HCT116 (cell line): ENCODE measurements at regions not wholly inside any gene's neighbourhood (a gene's known extent, or its start where the extent isn't known, plus 50 kb on each side); places are given as distances from the start of the nearest gene placed in this dataset.

ENCODE experiments used
- ATAC-seq: fragments of 200-7000 bp; cut with Tn5 transposase; 2 replicates; pipeline ENCODE4 v1.9.1; 2020; ENCODE audit warnings: mild to moderate bottlenecking, moderate library complexity
- BruUV-seq: library from RNA; stranded (reverse); fragments of 400-500 nt; replicated peaks from 2 replicates; lab custom pipeline; 2021; lab: Mats Ljungman, UMichigan
- CTCF ChIA-PET: fragments of 300-600 bp; sonication (Branson Sonifier 250); formaldehyde crosslinking; loops from one replicate; lab custom pipeline; 2021; ENCODE audit warnings: antibody characterized with exemption; lab: Charles Lee
- POLR2A ChIA-PET: fragments of 300-600, 350-600 bp; sonication (Branson Sonifier 250); formaldehyde crosslinking; loops from one replicate; lab custom pipeline; 2021; ENCODE audit warnings: antibody characterized with exemption; lab: Charles Lee
- RAD21 ChIA-PET, 2 experiments: fragments of 300-600 bp; sonication (Branson Sonifier 250); formaldehyde crosslinking; loops; one replicate each; lab custom pipeline; 2023; ENCODE audit warnings: low total read pairs in 2 of 2; ENCODE audit not compliant: uncharacterized antibody in 2 of 2, unreplicated experiment in 2 of 2, low non-redundant PET in 1 of 2; lab: Charles Lee
- DNase-seq: peaks from one replicate; pipeline ENCODE4 v3.0.0-alpha.2; 2010; ENCODE audit warnings: low read depth, low spot score
- H2AFZ ChIP-seq: fragments of 200-600 bp; shearing (Covaris generic), sonication (generic); 2 replicates; pipeline ENCODE4 v1.6.1; 2017; ENCODE audit warnings: low read depth, mixed run types, mixed read lengths, antibody characterized with exemption, low read length; ENCODE audit not compliant: poor library complexity, severe bottlenecking
- H3K27ac ChIP-seq: 2 replicates; pipeline ENCODE4 v1.5.1; 2012; ENCODE audit warnings: low read depth, low read length
- H3K27me3 ChIP-seq: fragments of 200-600 bp; sonication (generic); 2 replicates; pipeline ENCODE4 v1.6.1; 2016; ENCODE audit warnings: mixed run types, low read length, mixed read lengths; ENCODE audit not compliant: insufficient read depth
- H3K36me3 ChIP-seq, 2 experiments: fragments of 200-500 bp in 1 of 2; fragments of 200-600 bp in 1 of 2; sonication (Bioruptor generic) in 1 of 2; sonication (generic) in 1 of 2; 2 replicates each; pipeline versions ENCODE4 v1.5.1 to v1.6.1; 2014 to 2016; ENCODE audit warnings: low read length in 2 of 2, inconsistent platforms in 1 of 2, mixed read lengths in 1 of 2, mixed run types in 1 of 2; ENCODE audit not compliant: insufficient read depth in 2 of 2, control insufficient read depth in 1 of 2
- H3K4me1 ChIP-seq, 2 experiments: fragments of 200-600 bp in 1 of 2; sonication (generic) in 1 of 2; 2 replicates each; pipeline versions ENCODE4 v1.5.1 to v1.6.1; 2012 to 2017; ENCODE audit warnings: low read length in 2 of 2, inconsistent platforms in 1 of 2, mild to moderate bottlenecking in 1 of 2, mixed read lengths in 1 of 2, mixed run types in 1 of 2, moderate library complexity in 1 of 2; ENCODE audit not compliant: insufficient read depth in 2 of 2, control insufficient read depth in 1 of 2
- H3K4me2 ChIP-seq: fragments of 200-600 bp; sonication (generic); 2 replicates; pipeline ENCODE4 v1.6.1; 2017; ENCODE audit warnings: mixed run types, low read length, mixed read lengths
- H3K4me3 ChIP-seq, 2 experiments: fragments of 200-600 bp in 1 of 2; sonication (generic) in 1 of 2; replicated peaks in 1 of 2; 2 replicates each; pipeline ENCODE4 v1.5.1; 2011 to 2016; ENCODE audit warnings: low read length in 2 of 2, control low read depth in 1 of 2, low read depth in 1 of 2, mild to moderate bottlenecking in 1 of 2, mixed read lengths in 1 of 2, mixed run types in 1 of 2
- H3K79me2 ChIP-seq: fragments of 200-600 bp; sonication (generic); 2 replicates; pipeline ENCODE4 v1.6.1; 2017; ENCODE audit warnings: mild to moderate bottlenecking, mixed run types, low read length, moderate library complexity, mixed read lengths; ENCODE audit not compliant: insufficient read depth
- H3K9ac ChIP-seq: fragments of 200-600 bp; sonication (generic); 2 replicates; pipeline ENCODE4 v1.6.1; 2016; ENCODE audit warnings: low read length, mixed read lengths
- H3K9me2 ChIP-seq: fragments of 200-600 bp; sonication (generic), shearing (Covaris generic); 2 replicates; pipeline ENCODE4 v1.6.1; 2017; ENCODE audit warnings: mixed run types, mild to moderate bottlenecking, moderate library complexity; ENCODE audit not compliant: insufficient read depth
- H3K9me3 ChIP-seq, 2 experiments: fragments of 200-500 bp in 1 of 2; fragments of 200-600 bp in 1 of 2; sonication (Bioruptor generic) in 1 of 2; sonication (generic) in 1 of 2; 2 replicates each; pipeline ENCODE4 v1.6.1; 2014 to 2017; ENCODE audit warnings: low read length in 2 of 2, mixed read lengths in 2 of 2, inconsistent platforms in 1 of 2, low read depth in 1 of 2, mild to moderate bottlenecking in 1 of 2, mixed run types in 1 of 2, moderate library complexity in 1 of 2; ENCODE audit not compliant: control insufficient read depth in 1 of 2, insufficient read depth in 1 of 2
- H4K20me1 ChIP-seq: fragments of 200-600 bp; sonication (generic), shearing (Covaris generic); 2 replicates; pipeline ENCODE4 v1.6.1; 2017; ENCODE audit warnings: mixed run types, mild to moderate bottlenecking, moderate library complexity; ENCODE audit not compliant: insufficient read depth
- ATF3 ChIP-seq: IDR thresholded peaks from 2 replicates; pipeline ENCODE4 v1.6.1; 2012
- CBX3 ChIP-seq: IDR thresholded peaks from 2 replicates; pipeline ENCODE4 v1.6.1; 2012; ENCODE audit warnings: low read depth
- CEBPB ChIP-seq: IDR thresholded peaks from 2 replicates; pipeline ENCODE4 v1.6.1; 2012; ENCODE audit warnings: low read depth
- CTCF ChIP-seq, 3 experiments: fragments of 200-600 bp in 1 of 3; sonication (generic) in 1 of 3; IDR thresholded peaks in 2 of 3; conservative IDR thresholded peaks in 1 of 3; 2 replicates each; pipeline ENCODE4 v1.5.1; 2012 to 2017; ENCODE audit warnings: low read depth in 2 of 3, low read length in 2 of 3, antibody characterized with exemption in 1 of 3, borderline replicate concordance in 1 of 3, control low read depth in 1 of 3, mild to moderate bottlenecking in 1 of 3, mixed read lengths in 1 of 3, mixed run types in 1 of 3, moderate library complexity in 1 of 3; ENCODE audit not compliant: insufficient read depth in 1 of 3
- EZH2 ChIP-seq: fragments of 200-600 bp; sonication (generic); IDR thresholded peaks from 2 replicates; pipeline ENCODE4 v1.6.1; 2017; ENCODE audit warnings: antibody characterized with exemption, mixed run types
- EZH2phosphoT487 ChIP-seq: fragments of 200-600 bp; IDR thresholded peaks from 2 replicates; pipeline ENCODE4 v1.6.1; 2018; ENCODE audit warnings: antibody characterized with exemption, borderline replicate concordance
- FOSL1 ChIP-seq: IDR thresholded peaks from 2 replicates; pipeline ENCODE4 v1.6.1; 2012; ENCODE audit warnings: low read depth
- JUND ChIP-seq: IDR thresholded peaks from 2 replicates; pipeline ENCODE4 v1.6.1; 2012
- POLR2A ChIP-seq: IDR thresholded peaks from 2 replicates; pipeline ENCODE4 v1.7.0; 2011; ENCODE audit warnings: borderline replicate concordance; ENCODE audit not compliant: insufficient read depth, insufficient read length; ENCODE audit errors: extremely low read depth
- POLR2AphosphoS5 ChIP-seq: IDR thresholded peaks from 2 replicates; pipeline ENCODE4 v1.6.1; 2011; ENCODE audit warnings: mild to moderate bottlenecking, low read depth, low read length, moderate library complexity
- RAD21 ChIP-seq: IDR thresholded peaks from 2 replicates; pipeline ENCODE4 v1.6.1; 2012; ENCODE audit warnings: low read depth, mild to moderate bottlenecking
- SP1 ChIP-seq: IDR thresholded peaks from 2 replicates; pipeline ENCODE4 v1.6.1; 2012; ENCODE audit warnings: low read depth
- SRF ChIP-seq: IDR thresholded peaks from 2 replicates; pipeline ENCODE4 v1.6.1; 2012; ENCODE audit warnings: low read depth
- TCF7L2 ChIP-seq: IDR thresholded peaks from 2 replicates; pipeline ENCODE4 v1.7.0; 2011; ENCODE audit warnings: borderline replicate concordance, inconsistent platforms; ENCODE audit not compliant: insufficient read depth, insufficient read length; ENCODE audit errors: extremely low read depth
- YY1 ChIP-seq: IDR thresholded peaks from 2 replicates; pipeline ENCODE4 v1.6.1; 2011; ENCODE audit warnings: low read length, low read depth, moderate library complexity, mild to moderate bottlenecking; ENCODE audit not compliant: insufficient replicate concordance; ENCODE audit errors: extremely low read depth
- ZFX ChIP-seq: fragments of 450-650 bp; IDR thresholded peaks from 2 replicates; pipeline ENCODE4 v1.6.1; 2017
- ZNF274 ChIP-seq: fragments of 200-500 bp; sonication (Bioruptor generic); IDR thresholded peaks from 2 replicates; pipeline ENCODE4 v1.6.1; 2014; ENCODE audit warnings: mild to moderate bottlenecking, low read depth, low read length, inconsistent platforms
- intact Hi-C: fragments of 100-400 bp; cut with micrococcal nuclease; formaldehyde crosslinking; loops from 2 replicates; pipeline ENCODE4 v1.10.0; 2022
- TF ChIP-seq, protein P1 (sequence below): IDR thresholded peaks from 2 replicates; pipeline ENCODE4 v1.6.1; 2012

DNA sequence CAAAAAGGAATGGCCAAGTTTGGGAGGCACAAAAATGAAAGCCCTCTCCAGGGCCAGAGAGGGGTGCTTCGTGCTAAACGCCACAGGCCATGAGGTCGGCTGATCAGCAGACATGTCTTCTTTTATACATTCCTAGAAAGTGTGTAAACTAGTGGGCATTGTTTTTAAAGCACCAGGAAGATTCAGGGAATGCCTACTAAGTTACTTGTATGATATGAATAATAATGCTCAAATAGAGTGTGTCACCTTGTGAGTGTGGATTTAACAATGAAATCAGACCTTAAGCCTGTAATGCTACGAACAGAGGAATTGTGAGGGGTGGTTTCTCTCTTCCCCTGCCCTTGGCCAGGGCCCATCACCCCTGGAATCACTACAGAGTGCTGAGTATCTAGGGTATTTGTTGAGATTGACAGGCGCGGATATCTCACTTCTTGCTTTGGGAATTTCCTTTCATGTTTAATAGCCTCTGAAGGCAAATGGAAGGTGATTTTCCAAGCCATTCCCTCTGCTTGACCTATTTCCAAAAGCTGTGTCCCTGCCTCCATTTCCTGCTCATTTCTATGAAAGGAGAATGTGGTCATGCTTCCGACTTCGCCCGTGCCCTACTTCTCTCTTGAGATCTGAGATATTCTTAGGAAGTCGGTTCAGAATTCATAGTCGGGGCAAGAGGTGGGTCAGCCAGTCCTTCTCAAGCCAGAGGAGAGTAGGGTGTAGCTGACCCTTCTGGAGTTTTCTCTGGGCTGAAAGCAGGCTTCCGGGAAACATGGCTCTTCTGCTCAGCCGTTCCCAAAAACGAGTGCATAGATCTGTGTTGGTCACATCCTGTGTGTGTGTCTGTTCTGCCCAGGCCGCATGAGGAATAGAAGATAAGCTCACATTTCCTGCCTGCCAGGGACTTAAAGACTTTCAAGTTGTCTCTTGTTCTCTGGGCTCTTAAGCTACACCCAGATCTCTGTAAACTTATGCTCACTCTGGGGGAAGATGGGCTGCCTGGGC lies 167.8 kb upstream of the ITGB1 start:
- Histone ChIP-seq H3K79me2 (no peaks in the 10 kb centered on the region), H4K20me1 (no peaks in the 10 kb centered on the region), H3K4me2 (no peak overlapping the region), H3K27me3 (no peaks in the 10 kb centered on the region), H3K36me3 (no peaks in the 10 kb centered on the region), H3K9me3 (no peaks in the 10 kb centered on the region), H3K9ac (no peak overlapping the region), H2AFZ (no peak overlapping the region), H3K4me1 (peaks cover 0 to 7% of the 10 kb centered on the region in 2 experiments; a peak in 1 of 4 replicates), H3K27ac (no peak overlapping the region), H3K4me3 (no peak overlapping the region), H3K9me2 (no peaks in the 10 kb centered on the region)
- ChIA-PET POLR2A (interaction anchor here (1.9 kb wide), 1 partner anchor 9 kb away, joined by 5 read pairs; no protein-coding TSS in a partner anchor), CTCF (interaction anchor here (0.9 to 1.6 kb wide), 2 partner anchors 10 kb away, joined by 3 to 7 read pairs; no protein-coding TSS in a partner anchor), RAD21 (no interaction called here)
- DNase-seq (no peak), ATAC-seq (no peak)
- intact Hi-C loops, result no loop called here
- no TSS peak for BruUV-seq
- TF ChIP-seq POLR2AphosphoS5, result no peak
- TF ChIP-seq CEBPB, result no peak
- TF ChIP-seq ZNF274, result no peak
- no peak for TF ChIP-seq POLR2A
- TF ChIP-seq CTCF (IDR thresholded peaks at IDR 0.05 in 2 of 3, conservative IDR thresholded peaks at IDR 0.05 in 1 of 3; ENCODE audit: borderline replicate concordance in 1 of 3, insufficient read depth in 1 of 3, low read depth in 2 of 3, low read length in 2 of 3), result no peak
- TF ChIP-seq SRF, result no peak
- no peak for TF ChIP-seq RAD21
- TF ChIP-seq ATF3, result no peak
- no peak for TF ChIP-seq EZH2phosphoT487
- no peak for TF ChIP-seq EZH2
- TF ChIP-seq YY1, result no peak
- TF ChIP-seq JUND, result no peak
- no peak for TF ChIP-seq FOSL1
- no peak for TF ChIP-seq ZFX
- TF ChIP-seq TCF7L2, result no peak
- TF ChIP-seq, protein P1, sequence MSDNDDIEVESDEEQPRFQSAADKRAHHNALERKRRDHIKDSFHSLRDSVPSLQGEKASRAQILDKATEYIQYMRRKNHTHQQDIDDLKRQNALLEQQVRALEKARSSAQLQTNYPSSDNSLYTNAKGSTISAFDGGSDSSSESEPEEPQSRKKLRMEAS, result no peak
- no peak for TF ChIP-seq SP1
- TF ChIP-seq CBX3, result no peak
